Motor neuron (in vitro differentiated cells): ENCODE measurements at regions not wholly inside any gene's neighbourhood (a gene's known extent, or its start where the extent isn't known, plus 50 kb on each side); places are given as distances from the start of the nearest gene placed in this dataset.

Source experiments
- ATAC-seq, 8 experiments: fragments of 200-7000 bp; cut with Tn5 transposase; replicated peaks in 6 of 8; 2 replicates each; pipeline ENCODE4 v1.8.0; 2021; ENCODE audit warnings: mild to moderate bottlenecking in 8 of 8, moderate library complexity in 8 of 8
- H3K27ac ChIP-seq, 2 donors: fragments of 250-450 bp; sonication (Bioruptor Pico); 2 replicates each; pipeline ENCODE4 v1.9.0; 2021; ENCODE audit warnings: antibody characterized with exemption in 2 of 2, mild to moderate bottlenecking in 2 of 2, moderate library complexity in 1 of 2
- H3K4me1 ChIP-seq, 2 donors: fragments of 250-450 bp; sonication (Bioruptor Pico); replicated peaks in 1 of 2; 2 replicates each; pipeline ENCODE4 v1.6.1; 2021; ENCODE audit warnings: antibody characterized with exemption in 2 of 2, mild to moderate bottlenecking in 2 of 2, moderate library complexity in 1 of 2
- H3K4me3 ChIP-seq, 5 donors: fragments of 250-450 bp; sonication (Bioruptor Pico); 2 replicates each; pipeline ENCODE4 v1.9.0; 2021; ENCODE audit warnings: antibody characterized with exemption in 5 of 5, mild to moderate bottlenecking in 5 of 5, moderate library complexity in 4 of 5
- WGBS, 10 experiments: fragments of 450-650 bp; shearing (Covaris generic); methylation state at CpG; one replicate each; pipeline ENCODE4 v1.0.0; 2022; 5-methylcytosine and 5-hydroxymethylcytosine counted together
- in situ Hi-C, 9 experiments: fragments of 400-800 bp; cut with MboI; loops; one replicate each; pipeline ENCODE4 v1.15.0; 2021; ENCODE audit warnings: low sequenced_read_pairs in 9 of 9, low pct_unique_long_range_greater_than_20kb in 2 of 9; ENCODE audit not compliant: unreplicated experiment in 9 of 9

DNA sequence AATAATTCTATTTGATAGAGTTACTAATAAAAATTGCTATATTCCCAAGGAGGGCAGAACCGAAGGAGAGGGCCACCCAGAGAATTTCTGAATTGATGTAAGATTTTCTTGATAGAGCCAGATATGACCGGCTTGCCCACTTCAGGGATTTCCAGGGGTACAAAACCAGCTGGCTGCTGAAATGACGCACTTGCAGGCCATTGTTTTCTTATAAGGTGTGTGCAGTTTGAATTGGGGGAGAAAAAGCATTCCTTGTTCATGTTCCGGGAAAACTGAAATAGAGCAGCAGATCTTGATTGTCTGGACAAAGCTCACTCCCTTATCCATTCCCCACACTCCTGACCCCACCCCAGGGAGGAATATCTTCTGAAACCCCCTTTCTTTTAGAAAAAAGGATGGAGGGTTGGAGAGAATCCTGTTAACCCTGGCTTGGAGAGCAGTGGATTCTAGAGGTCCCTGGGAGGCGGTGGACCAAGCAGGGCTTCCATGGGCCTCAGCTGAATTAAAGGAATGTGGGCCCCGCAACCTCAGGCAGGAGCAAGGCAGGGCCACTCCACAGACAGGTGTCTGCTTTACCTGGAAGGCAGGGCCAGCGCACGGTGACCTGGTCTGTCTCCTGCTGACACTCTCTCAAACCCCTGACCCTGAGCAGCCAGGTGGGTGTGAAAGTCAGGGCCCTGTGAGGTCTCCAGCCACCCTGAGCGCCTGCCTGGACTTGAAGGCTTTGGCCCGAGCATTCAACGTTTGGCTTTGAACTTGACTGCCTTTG is 96.4 kb downstream of the TMEM170B start:
- no peak for ATAC-seq
- no peak overlapping the region for H3K4me3 ChIP-seq
- in situ Hi-C loops, result no loop called here
- no peaks in the 10 kb centered on the region for H3K4me1 ChIP-seq
- no peak overlapping the region for H3K27ac ChIP-seq
- WGBS, 10 experiments, result 80 to 100% (median 93%) methylated on average over 1 to 5 of the region's 11 CpGs; no CpG with 5 or more reads in 1 of the 10 experiments

- in situ Hi-C loops, result no loop called here
- WGBS, 10 experiments, result 71 to 92% (median 82%) methylated on average over 1 to 4 of the region's 4 CpGs; no CpG with 5 or more reads in 4 of the 10 experiments
Observed at GRCh38 chr6:11634948-11635347, 97.4 kb downstream of the TMEM170B start.

DNA sequence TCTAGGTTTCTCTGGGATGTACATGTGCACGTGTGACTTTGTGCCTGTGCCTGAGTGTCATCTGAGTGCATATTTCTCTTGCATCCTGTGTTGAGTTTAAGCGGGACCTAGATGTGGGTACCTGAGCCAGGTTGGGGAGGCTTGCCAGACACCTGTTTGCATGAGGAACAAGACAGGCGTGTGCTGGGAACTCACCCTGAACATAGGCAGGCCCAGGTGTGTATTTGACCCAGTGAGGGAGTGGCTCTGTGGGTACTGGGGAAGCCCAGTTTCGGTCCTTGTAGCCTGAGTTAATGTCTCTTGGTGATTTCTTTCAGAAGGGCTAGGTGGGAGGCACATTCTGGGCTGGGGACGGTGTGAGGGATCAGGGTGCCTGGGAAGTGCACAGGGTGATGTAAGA is 98.6 kb downstream of the TMEM170B start:
- no peaks in the 10 kb centered on the region for H3K4me1 ChIP-seq
- 80 to 100% (median 93%) methylated on average over 1 to 5 of the region's 5 CpGs; no CpG with 5 or more reads in 1 of the 10 experiments for WGBS, 10 experiments

More at GRCh38 chr6:11634948-11635347, 97.4 kb downstream of the TMEM170B start:
- no peaks in the 10 kb centered on the region for H3K4me1 ChIP-seq
- H3K27ac ChIP-seq, result no peak overlapping the region
- no peak for ATAC-seq
- H3K4me3 ChIP-seq, result no peak overlapping the region

DNA sequence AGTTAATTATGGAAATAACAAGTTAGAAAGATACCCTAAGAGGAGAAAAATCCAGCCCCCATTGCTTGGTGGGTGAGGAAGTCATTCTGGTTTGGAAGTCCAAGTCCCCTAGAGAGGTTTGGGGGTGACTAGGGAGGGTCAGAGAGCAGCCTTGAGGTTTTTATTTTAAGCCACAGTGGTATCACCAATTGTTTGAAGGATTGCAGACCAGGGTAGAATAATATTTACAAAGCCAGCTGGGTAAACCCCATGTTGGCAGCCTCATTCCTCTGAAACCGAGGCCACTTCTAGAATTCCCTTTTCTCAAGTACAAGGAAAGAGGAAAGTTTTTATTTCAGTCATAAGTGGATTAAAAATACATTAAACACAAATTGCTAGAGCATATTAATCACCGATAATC is 99.7 kb downstream of the TMEM170B start:
- no peak overlapping the region for H3K27ac ChIP-seq
- WGBS, 10 experiments, result 67 to 100% (median 89%) methylated on average over 1 to 2 of the region's 2 CpGs; no CpG with 5 or more reads in 2 of the 10 experiments
- H3K4me3 ChIP-seq, result no peak overlapping the region
- H3K4me1 ChIP-seq, result no peaks in the 10 kb centered on the region
- in situ Hi-C loops, result no loop called here
- ATAC-seq, result peak in 1 of 8 experiments; percentile 66

More for the DNA sequence above, 98.6 kb downstream of the TMEM170B start:
- in situ Hi-C loops, result no loop called here
- no peak for ATAC-seq
- Histone ChIP-seq H3K4me3 (no peak overlapping the region), H3K27ac (no peak overlapping the region)

GRCh38 chr6:11639376-11640235 is 102.1 kb downstream of the TMEM170B start:
- in situ Hi-C loops, result no loop called here
- H3K4me1 ChIP-seq, result no peaks in the 10 kb centered on the region
- ATAC-seq, result no peak
- H3K27ac ChIP-seq, result no peak overlapping the region
- no peak overlapping the region for H3K4me3 ChIP-seq
- WGBS, 10 experiments, result 42 to 89% (median 82%) methylated on average over 2 to 5 of the region's 5 CpGs

DNA sequence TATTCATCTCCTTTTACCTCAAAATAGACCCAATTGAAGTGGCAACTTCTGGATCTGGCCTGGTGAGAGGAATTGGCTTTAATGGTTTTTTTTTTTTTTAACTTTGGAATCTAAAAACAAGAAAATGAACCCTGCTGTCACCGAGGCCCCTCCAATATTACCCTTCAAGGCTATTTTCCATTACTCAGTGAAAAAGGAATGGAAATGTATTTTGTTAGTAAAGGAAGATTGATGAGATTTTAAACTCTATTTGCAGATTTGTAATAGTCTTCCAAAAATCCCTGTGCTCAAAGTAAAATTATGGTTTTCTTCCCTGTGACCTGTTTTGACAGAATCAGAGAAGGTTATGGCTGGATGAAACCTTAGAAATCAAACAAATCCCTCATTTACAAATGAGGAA is 102.9 kb downstream of the TMEM170B start:
- no peak for ATAC-seq
- Histone ChIP-seq H3K4me1 (no peaks in the 10 kb centered on the region), H3K4me3 (no peak overlapping the region), H3K27ac (no peak overlapping the region)
- 0 to 100% (median 80%) methylated on average over 1 of the region's 1 CpG; no CpG with 5 or more reads in 3 of the 10 experiments for WGBS, 10 experiments
- in situ Hi-C loops, result no loop called here

- no peak for ATAC-seq
- 100% methylated on average over 1 of the region's 2 CpGs; no CpG with 5 or more reads in 8 of the 10 experiments for WGBS, 10 experiments
- in situ Hi-C loops, result no loop called here
Observed at GRCh38 chr6:11644071-11644470, 106.5 kb downstream of the TMEM170B start.

GRCh38 chr6:11644601-11645000 is 107.1 kb downstream of the TMEM170B start:
- in situ Hi-C loops, result no loop called here
- Histone ChIP-seq H3K4me3 (no peak overlapping the region), H3K4me1 (peaks cover 0 to under 1% of the 10 kb centered on the region in 2 donors), H3K27ac (no peak overlapping the region)
- WGBS, 10 experiments, result 86 to 100% (median 93%) methylated on average over 1 to 4 of the region's 4 CpGs; no CpG with 5 or more reads in 3 of the 10 experiments
- ATAC-seq, result no peak

More at GRCh38 chr6:11644071-11644470, 106.5 kb downstream of the TMEM170B start:
- Histone ChIP-seq H3K27ac (no peak overlapping the region), H3K4me3 (no peak overlapping the region), H3K4me1 (no peaks in the 10 kb centered on the region)

DNA sequence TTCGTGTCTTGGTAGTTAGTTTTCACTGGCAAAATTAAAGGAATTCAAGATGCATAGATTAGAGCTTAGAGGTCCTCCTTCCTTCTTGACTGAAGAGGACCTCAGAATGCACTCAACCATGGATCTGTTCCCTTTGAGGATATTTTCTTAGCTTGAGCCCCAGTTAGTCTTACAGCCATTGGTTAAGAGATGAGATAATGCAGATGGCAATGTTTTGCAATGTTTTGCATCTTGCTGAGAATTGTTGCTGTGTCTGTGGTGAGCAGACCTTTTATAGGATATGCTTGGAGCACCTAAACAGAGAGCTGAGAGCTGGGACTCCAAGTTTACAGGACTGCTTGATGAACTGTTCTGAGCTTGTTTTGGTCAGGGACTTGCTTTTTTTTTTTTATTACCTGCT is 107.5 kb downstream of the TMEM170B start:
- Histone ChIP-seq H3K4me1 (peaks cover under 1 to 5% of the 10 kb centered on the region in 2 donors), H3K4me3 (no peak overlapping the region), H3K27ac (no peak overlapping the region)
- ATAC-seq, result peak in 1 of 8 experiments; percentile 9
- WGBS, 10 experiments, result 50 to 80% (median 65%) methylated on average over 1 of the region's 1 CpG; no CpG with 5 or more reads in 4 of the 10 experiments
- in situ Hi-C loops, result no loop called here

DNA sequence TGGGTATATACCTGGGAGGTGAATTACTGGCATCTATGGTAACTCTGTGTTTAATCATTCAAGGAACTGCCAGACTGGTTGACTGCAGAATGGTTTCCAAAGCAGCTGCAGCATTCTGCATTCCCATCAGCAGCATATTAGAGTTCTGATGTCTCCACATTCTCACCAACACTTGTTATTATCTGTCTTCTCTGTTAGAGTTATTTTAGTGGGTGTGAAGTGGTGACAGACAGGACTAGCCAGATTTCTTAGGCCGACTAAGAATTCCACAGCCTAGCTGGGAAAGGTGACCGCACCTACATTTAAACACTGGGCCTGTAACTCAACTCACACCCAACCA is 110.9 kb downstream of the TMEM170B start:
- Histone ChIP-seq H3K4me3 (no peak overlapping the region), H3K4me1 (peaks cover 12 to 18% of the 10 kb centered on the region in 2 donors), H3K27ac (no peak overlapping the region)
- ATAC-seq, result no peak
- in situ Hi-C loops, result no loop called here
- WGBS, 10 experiments, result 83 to 100% (median 97%) methylated on average over 1 to 2 of the region's 2 CpGs; no CpG with 5 or more reads in 4 of the 10 experiments

GRCh38 chr6:11648889-11649288 is 111.3 kb downstream of the TMEM170B start:
- ATAC-seq, result no peak
- H3K4me1 ChIP-seq, result peaks cover 15 to 22% of the 10 kb centered on the region in 2 donors
- H3K27ac ChIP-seq, result no peak overlapping the region
- in situ Hi-C loops, result no loop called here
- WGBS, 10 experiments, result 67 to 100% (median 95%) methylated on average over 1 to 11 of the region's 20 CpGs; no CpG with 5 or more reads in 2 of the 10 experiments
- no peak overlapping the region for H3K4me3 ChIP-seq

- WGBS, 10 experiments, result 0 to 63% (median 30%) methylated on average over 1 to 7 of the region's 7 CpGs; no CpG with 5 or more reads in 1 of the 10 experiments
- ATAC-seq, result peak in 5 of 8 experiments; percentile 18 to 95 (median 88)
- in situ Hi-C loops, result loop anchor here in 7 of 9 experiments (10.0 to 25.0 kb wide), 4 partner anchors 362 to 962 kb away; partner anchors contain the start of gene HIVEP1 (in 1 of the 7)
- Histone ChIP-seq H3K4me3 (no peak overlapping the region), H3K27ac (no peak overlapping the region), H3K4me1 (peaks cover 15 to 22% of the 10 kb centered on the region in 2 donors)
Observed at GRCh38 chr6:11650025-11650696, 112.6 kb downstream of the TMEM170B start.
